Activated T-helper 1 cell treated with anti-CD3 and anti-CD28 coated beads, Interleukin-12 subunit alpha, Interleukin-12 subunit beta, Interleukin-2, Interleukin-4 antibody, amounts not matched to agents 30 ng/mL and 10 ng/mL and 1 ng/mL, durations not matched to agents 14 hours and 24 hours and 36 hours (primary cell): ENCODE measurements at regions not wholly inside any gene's neighbourhood (a gene's known extent, or its start where the extent isn't known, plus 50 kb on each side); places are given as distances from the start of the nearest gene placed in this dataset.
"Not testable (repeated sequence)": the region's sequence is repeated elsewhere in the genome, so short reads cannot be mapped to it uniquely, and the experiment has no call there.

Experiments
- DNase-seq: peaks from one replicate; pipeline ENCODE4 v3.0.0; 2021; ENCODE audit warnings: low spot score
- H3K27ac Mint-ChIP-seq: one replicate; pipeline ENCODE4 v1.8.0; 2021; ENCODE audit warnings: mild to moderate bottlenecking, mixed read lengths
- H3K27me3 Mint-ChIP-seq: one replicate; pipeline ENCODE4 v1.8.0; 2022; ENCODE audit warnings: mild to moderate bottlenecking, moderate library complexity, mixed read lengths; ENCODE audit not compliant: insufficient read depth
- H3K36me3 Mint-ChIP-seq: one replicate; pipeline ENCODE4 v1.8.0; 2021; ENCODE audit warnings: low read depth, mixed read lengths
- H3K4me1 Mint-ChIP-seq: one replicate; pipeline ENCODE4 v1.8.0; 2021; ENCODE audit warnings: low read depth, mixed read lengths
- H3K4me3 Mint-ChIP-seq: one replicate; pipeline ENCODE4 v1.8.0; 2021; ENCODE audit warnings: mild to moderate bottlenecking, moderate library complexity, mixed read lengths
- H3K9me3 Mint-ChIP-seq: one replicate; pipeline ENCODE4 v1.8.0; 2021; ENCODE audit warnings: mixed read lengths
- intact Hi-C: fragments of 100-400 bp; cut with micrococcal nuclease; formaldehyde crosslinking; loops from one replicate; pipeline ENCODE4 v1.15.1; 2024

- Mint-ChIP-seq H3K27me3 (peaks cover 8% of the 10 kb centered on the region), H3K27ac (no peak overlapping the region), H3K4me3 (no peak overlapping the region), H3K9me3 (no peaks in the 10 kb centered on the region), H3K4me1 (no peaks in the 10 kb centered on the region), H3K36me3 (no peaks in the 10 kb centered on the region)
- DNase-seq: no peak
- intact Hi-C loops: no loop called here
Measured at GRCh38 chr21:39071623-39072214, 111.5 kb downstream of the PSMG1 start.

- DNase-seq, H3K4me3 Mint-ChIP-seq, H3K4me1 Mint-ChIP-seq, H3K9me3 Mint-ChIP-seq, H3K27ac Mint-ChIP-seq, H3K36me3 Mint-ChIP-seq, intact Hi-C loops, H3K27me3 Mint-ChIP-seq: not testable (repeated sequence)
Measured at GRCh38 chr21:39069856-39070255, 113.4 kb downstream of the PSMG1 start.

- intact Hi-C loops: no loop called here
- Mint-ChIP-seq H3K27me3 (peaks cover 8% of the 10 kb centered on the region), H3K4me1 (no peaks in the 10 kb centered on the region), H3K9me3 (no peaks in the 10 kb centered on the region), H3K36me3 (no peaks in the 10 kb centered on the region), H3K4me3 (no peak overlapping the region), H3K27ac (no peak overlapping the region)
- DNase-seq: no peak
Measured at GRCh38 chr21:39066829-39067780, 116.1 kb downstream of the PSMG1 start.

GRCh38 chr21:39065917-39066316 lies 117.3 kb downstream of the PSMG1 start:
- H3K27me3 Mint-ChIP-seq: peaks cover 8% of the 10 kb centered on the region
- no peak overlapping the region for H3K27ac Mint-ChIP-seq
- no peak overlapping the region for H3K4me3 Mint-ChIP-seq
- H3K36me3 Mint-ChIP-seq: no peaks in the 10 kb centered on the region
- H3K9me3 Mint-ChIP-seq: no peaks in the 10 kb centered on the region
- no peak for DNase-seq
- H3K4me1 Mint-ChIP-seq: no peaks in the 10 kb centered on the region
- intact Hi-C loops: no loop called here

- H3K4me3 Mint-ChIP-seq: no peak overlapping the region
- no peak overlapping the region for H3K27ac Mint-ChIP-seq
- H3K36me3 Mint-ChIP-seq: no peaks in the 10 kb centered on the region
- H3K9me3 Mint-ChIP-seq: no peaks in the 10 kb centered on the region
- H3K4me1 Mint-ChIP-seq: no peaks in the 10 kb centered on the region
- peaks cover 3% of the 10 kb centered on the region for H3K27me3 Mint-ChIP-seq
- DNase-seq: no peak
- intact Hi-C loops: no loop called here
Measured at GRCh38 chr21:39064325-39065012, 118.8 kb downstream of the PSMG1 start.

- Mint-ChIP-seq H3K36me3 (no peaks in the 10 kb centered on the region), H3K9me3 (no peaks in the 10 kb centered on the region), H3K27me3 (no peaks in the 10 kb centered on the region), H3K27ac (no peak overlapping the region), H3K4me3 (no peak overlapping the region), H3K4me1 (no peaks in the 10 kb centered on the region)
- DNase-seq: no peak
- intact Hi-C loops: no loop called here
Measured at GRCh38 chr21:39063517-39063916, 119.7 kb downstream of the PSMG1 start.

- Mint-ChIP-seq H3K4me3 (no peak overlapping the region), H3K9me3 (no peaks in the 10 kb centered on the region), H3K4me1 (no peaks in the 10 kb centered on the region), H3K36me3 (no peaks in the 10 kb centered on the region), H3K27me3 (peaks cover 3% of the 10 kb centered on the region), H3K27ac (no peak overlapping the region)
- no peak for DNase-seq
- intact Hi-C loops: no loop called here
Measured at GRCh38 chr21:39062196-39062595, 121.1 kb downstream of the PSMG1 start.

- H3K4me3 Mint-ChIP-seq: no peak overlapping the region
- H3K36me3 Mint-ChIP-seq: no peaks in the 10 kb centered on the region
- no peaks in the 10 kb centered on the region for H3K9me3 Mint-ChIP-seq
- intact Hi-C loops: no loop called here
- DNase-seq: no peak
- H3K4me1 Mint-ChIP-seq: no peaks in the 10 kb centered on the region
- H3K27ac Mint-ChIP-seq: no peak overlapping the region
- H3K27me3 Mint-ChIP-seq: peaks cover 3% of the 10 kb centered on the region
Measured at GRCh38 chr21:39061766-39062165, 121.5 kb downstream of the PSMG1 start.

GRCh38 chr21:39060485-39061083 lies 122.7 kb downstream of the PSMG1 start:
- Mint-ChIP-seq H3K9me3 (no peaks in the 10 kb centered on the region), H3K4me3 (no peak overlapping the region), H3K36me3 (no peaks in the 10 kb centered on the region), H3K4me1 (no peaks in the 10 kb centered on the region), H3K27me3 (peaks cover 3% of the 10 kb centered on the region), H3K27ac (no peak overlapping the region)
- no peak for DNase-seq
- intact Hi-C loops: no loop called here

GRCh38 chr21:39057121-39057520 lies 126.1 kb downstream of the PSMG1 start:
- no peaks in the 10 kb centered on the region for H3K4me1 Mint-ChIP-seq
- intact Hi-C loops: no loop called here
- no peak overlapping the region for H3K4me3 Mint-ChIP-seq
- no peaks in the 10 kb centered on the region for H3K9me3 Mint-ChIP-seq
- H3K27me3 Mint-ChIP-seq: peaks cover 3% of the 10 kb centered on the region
- no peak overlapping the region for H3K27ac Mint-ChIP-seq
- DNase-seq: no peak
- no peaks in the 10 kb centered on the region for H3K36me3 Mint-ChIP-seq

- Mint-ChIP-seq H3K27me3 (peaks cover 3% of the 10 kb centered on the region), H3K9me3 (no peaks in the 10 kb centered on the region), H3K4me1 (no peaks in the 10 kb centered on the region), H3K4me3 (no peak overlapping the region), H3K27ac (no peak overlapping the region), H3K36me3 (no peaks in the 10 kb centered on the region)
- intact Hi-C loops: no loop called here
- no peak for DNase-seq
Measured at GRCh38 chr21:39056636-39057035, 126.6 kb downstream of the PSMG1 start.

- Mint-ChIP-seq H3K27me3 (peaks cover 3% of the 10 kb centered on the region), H3K9me3 (no peaks in the 10 kb centered on the region), H3K27ac (no peak overlapping the region), H3K36me3 (no peaks in the 10 kb centered on the region), H3K4me3 (no peak overlapping the region), H3K4me1 (no peaks in the 10 kb centered on the region)
- intact Hi-C loops: no loop called here
- no peak for DNase-seq
Measured at GRCh38 chr21:39055167-39055767, 128.0 kb downstream of the PSMG1 start.
